Fibroblast of lung (primary cell): ENCODE measurements at regions not wholly inside any gene's neighbourhood (a gene's known extent, or its start where the extent isn't known, plus 50 kb on each side); places are given as distances from the start of the nearest gene placed in this dataset.

Experiments used
- DNase-seq, 2 donors: peaks; one replicate each; pipeline versions ENCODE4 v3.0.0 to v3.0.0-alpha.2; 2010; ENCODE audit warnings: low read depth in 2 of 2
- H2AFZ ChIP-seq: 2 replicates; pipeline ENCODE4 v1.5.1; 2012; ENCODE audit warnings: low read length, control low read depth, inconsistent platforms
- H3K27ac ChIP-seq: 2 replicates; pipeline ENCODE4 v1.5.1; 2011; ENCODE audit warnings: low read length, control low read depth; ENCODE audit not compliant: insufficient read depth
- H3K27me3 ChIP-seq: 2 replicates; pipeline ENCODE4 v1.5.1; 2011; ENCODE audit warnings: mild to moderate bottlenecking, low read length; ENCODE audit not compliant: control insufficient read depth, insufficient read depth
- H3K36me3 ChIP-seq: 2 replicates; pipeline ENCODE4 v1.5.1; 2011; ENCODE audit warnings: low read length; ENCODE audit not compliant: control insufficient read depth, insufficient read depth
- H3K4me1 ChIP-seq: 2 replicates; pipeline ENCODE4 v1.5.1; 2011; ENCODE audit warnings: low read length; ENCODE audit not compliant: control insufficient read depth, insufficient read depth; ENCODE audit errors: extremely low read depth
- H3K4me2 ChIP-seq: 2 replicates; pipeline ENCODE4 v1.5.1; 2011; ENCODE audit warnings: low read length, control low read depth; ENCODE audit not compliant: insufficient read depth; ENCODE audit errors: extremely low read depth
- H3K4me3 ChIP-seq, 4 experiments: fragments of 200-600 bp in 1 of 4; sonication (generic) in 1 of 4; replicated peaks in 1 of 4; 2 replicates each; pipeline ENCODE4 v1.5.1; 2011 to 2016; ENCODE audit warnings: low read length in 4 of 4, low read depth in 3 of 4, mild to moderate bottlenecking in 3 of 4, control low read depth in 2 of 4, inconsistent platforms in 1 of 4, mixed read lengths in 1 of 4; ENCODE audit not compliant: insufficient read depth in 1 of 4; ENCODE audit errors: control extremely low read depth in 1 of 4
- H3K79me2 ChIP-seq: 2 replicates; pipeline ENCODE4 v1.5.1; 2012; ENCODE audit warnings: mild to moderate bottlenecking, low read length, inconsistent platforms; ENCODE audit not compliant: control insufficient read depth, insufficient read depth
- H3K9ac ChIP-seq: 2 replicates; pipeline ENCODE4 v1.5.1; 2011; ENCODE audit warnings: mild to moderate bottlenecking, low read length, control low read depth; ENCODE audit not compliant: insufficient read depth
- H3K9me3 ChIP-seq: 2 replicates; pipeline ENCODE4 v1.5.1; 2012; ENCODE audit warnings: low read depth, low read length; ENCODE audit not compliant: control insufficient read depth, insufficient read depth
- H4K20me1 ChIP-seq: 2 replicates; pipeline ENCODE4 v1.5.1; 2011; ENCODE audit warnings: low read length; ENCODE audit not compliant: control insufficient read depth, insufficient read depth; ENCODE audit errors: extremely low read depth
- CTCF ChIP-seq, 2 donors: IDR thresholded peaks in 1 of 2; conservative IDR thresholded peaks in 1 of 2; 1 replicate in 1 of 2; 2 replicates in 1 of 2; pipeline ENCODE4 v1.5.1; 2011 to 2012; ENCODE audit warnings: low read length in 2 of 2, control low read depth in 1 of 2, inconsistent platforms in 1 of 2, low read depth in 1 of 2, mild to moderate bottlenecking in 1 of 2
- EZH2 ChIP-seq: IDR thresholded peaks from 2 replicates; pipeline ENCODE4 v1.5.1; 2012; ENCODE audit warnings: low read length, control low read depth, mild to moderate bottlenecking; ENCODE audit errors: missing control alignments

DNA sequence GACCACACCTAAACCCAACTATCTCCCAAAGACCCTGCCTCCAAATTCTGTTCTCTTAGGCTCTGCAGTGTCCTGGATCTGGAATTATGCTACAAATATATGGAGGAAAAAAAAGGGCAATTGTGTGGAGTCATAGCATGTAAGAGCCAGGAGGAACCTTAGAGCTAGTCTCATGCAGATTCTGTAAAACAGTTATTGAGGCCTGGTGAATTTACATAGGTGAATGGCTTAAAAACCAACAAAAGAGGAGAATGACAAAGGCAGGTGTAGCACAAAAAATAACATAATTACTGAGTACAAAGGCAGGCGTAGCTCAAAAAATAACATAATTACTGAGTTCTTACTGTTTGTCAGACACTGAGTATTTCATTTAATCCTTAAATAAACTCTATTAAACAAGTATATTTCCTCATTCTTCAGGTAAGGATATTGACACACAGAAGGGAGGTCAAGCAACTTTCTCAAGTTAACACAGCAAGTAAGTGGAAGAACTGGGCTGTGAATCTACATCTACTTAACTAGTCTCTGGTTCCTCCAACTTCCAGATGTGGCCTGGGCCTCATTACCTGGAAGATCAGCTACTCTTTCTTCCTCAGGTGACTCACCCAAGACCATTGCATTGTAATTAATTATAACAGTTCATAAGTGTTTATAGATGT, 938.9 kb upstream of the TENM4 start:
- TF ChIP-seq CTCF (conservative IDR thresholded peaks at IDR 0.05 in 1 of 2, IDR thresholded peaks at IDR 0.05 in 1 of 2; ENCODE audit: low read depth in 1 of 2, low read length in 2 of 2) (no peak), EZH2 (no peak)
- Histone ChIP-seq H3K36me3 (no peaks in the 10 kb centered on the region), H3K4me1 (no peaks in the 10 kb centered on the region), H3K27ac (no peak overlapping the region), H3K79me2 (no peaks in the 10 kb centered on the region), H3K9ac (no peak overlapping the region), H3K9me3 (no peaks in the 10 kb centered on the region), H3K4me2 (no peak overlapping the region), H2AFZ (no peak overlapping the region), H3K27me3 (no peaks in the 10 kb centered on the region), H3K4me3 (no peak overlapping the region), H4K20me1 (no peaks in the 10 kb centered on the region)
- no peak for DNase-seq

- DNase-seq: no peak
- Histone ChIP-seq H3K27me3 (no peaks in the 10 kb centered on the region), H3K4me3 (no peak overlapping the region), H3K4me2 (no peak overlapping the region), H3K9me3 (no peaks in the 10 kb centered on the region), H3K9ac (no peak overlapping the region), H4K20me1 (no peaks in the 10 kb centered on the region), H3K27ac (no peak overlapping the region), H3K36me3 (no peaks in the 10 kb centered on the region), H3K79me2 (no peaks in the 10 kb centered on the region), H3K4me1 (no peaks in the 10 kb centered on the region), H2AFZ (no peak overlapping the region)
- TF ChIP-seq CTCF (conservative IDR thresholded peaks at IDR 0.05 in 1 of 2, IDR thresholded peaks at IDR 0.05 in 1 of 2; ENCODE audit: low read depth in 1 of 2, low read length in 2 of 2) (no peak), EZH2 (no peak)
Observed at GRCh38 chr11:80371931-80372330, 931.1 kb upstream of the TENM4 start.

GRCh38 chr11:80365980-80366379, 925.1 kb upstream of the TENM4 start:
- Histone ChIP-seq H4K20me1 (no peaks in the 10 kb centered on the region), H3K27ac (no peak overlapping the region), H3K27me3 (no peaks in the 10 kb centered on the region), H3K4me2 (no peak overlapping the region), H3K9ac (no peak overlapping the region), H3K4me3 (no peak overlapping the region), H3K4me1 (no peaks in the 10 kb centered on the region), H2AFZ (no peak overlapping the region), H3K79me2 (no peaks in the 10 kb centered on the region), H3K36me3 (no peaks in the 10 kb centered on the region), H3K9me3 (no peaks in the 10 kb centered on the region)
- DNase-seq: peak in 1 of 2 donors; percentile 3
- no peak for TF ChIP-seq CTCF (conservative IDR thresholded peaks at IDR 0.05 in 1 of 2, IDR thresholded peaks at IDR 0.05 in 1 of 2; ENCODE audit: low read depth in 1 of 2, low read length in 2 of 2)
- TF ChIP-seq EZH2: no peak
